GM10266 (cell line): ENCODE measurements at regions not wholly inside any gene's neighbourhood (a gene's known extent, or its start where the extent isn't known, plus 50 kb on each side); places are given as distances from the start of the nearest gene placed in this dataset.

Experiments used
- DNase-seq: peaks from one replicate; pipeline ENCODE4 v3.0.0; 2012; ENCODE audit errors: extremely low spot score
- TF ChIP-seq, protein P1 (sequence below): IDR thresholded peaks from 2 replicates; pipeline ENCODE4 v1.5.1; 2012; ENCODE audit warnings: mild to moderate bottlenecking, low read depth; ENCODE audit not compliant: control insufficient read depth, insufficient read depth; ENCODE audit errors: missing control alignments

DNA sequence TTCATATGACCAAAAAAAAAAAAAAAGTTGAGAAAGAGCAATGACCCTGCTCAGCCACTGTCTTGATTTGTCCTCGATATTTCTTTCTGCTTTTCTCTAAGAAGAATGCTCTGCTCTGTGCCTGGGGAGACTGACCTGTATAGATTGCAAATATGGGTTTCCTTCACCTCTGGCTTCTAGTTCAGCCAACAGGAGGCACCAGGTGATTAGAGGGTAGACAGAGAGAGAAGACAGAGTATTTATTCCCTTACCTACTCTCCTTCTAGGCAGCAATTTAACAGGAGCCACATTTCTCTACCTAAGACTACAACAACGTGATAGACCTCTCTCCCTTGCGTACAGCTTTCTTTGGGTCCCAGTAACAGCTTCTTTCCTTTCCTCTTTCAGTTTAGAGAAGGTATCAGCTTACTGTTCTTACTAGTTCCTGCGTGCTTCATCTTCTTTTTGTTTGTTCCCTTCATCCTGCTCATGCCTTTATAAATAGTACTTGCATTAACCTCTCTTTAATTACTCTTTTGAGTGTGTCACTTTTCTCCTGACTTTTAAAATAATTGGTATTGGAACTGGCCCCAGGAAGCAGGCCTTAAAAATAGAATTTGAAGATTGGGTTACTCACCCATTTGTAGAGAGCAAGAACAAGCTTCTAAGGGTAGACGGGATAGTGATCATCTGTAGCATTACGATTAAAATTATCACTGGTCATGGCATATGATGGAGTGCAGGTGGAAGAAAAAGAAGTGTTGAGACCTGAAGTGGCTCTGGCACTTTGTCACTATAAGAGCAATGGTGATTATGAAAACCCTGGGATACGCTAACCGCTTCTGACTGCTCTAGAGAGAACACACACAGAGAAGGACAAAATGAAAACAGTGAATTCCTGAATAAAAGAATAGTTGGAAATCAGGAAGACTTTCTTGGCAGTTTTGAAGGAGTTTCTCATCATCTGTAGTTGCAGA lies 161.2 kb upstream of the FSTL4 start:
- TF ChIP-seq, protein P1, sequence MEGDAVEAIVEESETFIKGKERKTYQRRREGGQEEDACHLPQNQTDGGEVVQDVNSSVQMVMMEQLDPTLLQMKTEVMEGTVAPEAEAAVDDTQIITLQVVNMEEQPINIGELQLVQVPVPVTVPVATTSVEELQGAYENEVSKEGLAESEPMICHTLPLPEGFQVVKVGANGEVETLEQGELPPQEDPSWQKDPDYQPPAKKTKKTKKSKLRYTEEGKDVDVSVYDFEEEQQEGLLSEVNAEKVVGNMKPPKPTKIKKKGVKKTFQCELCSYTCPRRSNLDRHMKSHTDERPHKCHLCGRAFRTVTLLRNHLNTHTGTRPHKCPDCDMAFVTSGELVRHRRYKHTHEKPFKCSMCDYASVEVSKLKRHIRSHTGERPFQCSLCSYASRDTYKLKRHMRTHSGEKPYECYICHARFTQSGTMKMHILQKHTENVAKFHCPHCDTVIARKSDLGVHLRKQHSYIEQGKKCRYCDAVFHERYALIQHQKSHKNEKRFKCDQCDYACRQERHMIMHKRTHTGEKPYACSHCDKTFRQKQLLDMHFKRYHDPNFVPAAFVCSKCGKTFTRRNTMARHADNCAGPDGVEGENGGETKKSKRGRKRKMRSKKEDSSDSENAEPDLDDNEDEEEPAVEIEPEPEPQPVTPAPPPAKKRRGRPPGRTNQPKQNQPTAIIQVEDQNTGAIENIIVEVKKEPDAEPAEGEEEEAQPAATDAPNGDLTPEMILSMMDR, result peak; percentile 13
- DNase-seq, result no peak

DNA sequence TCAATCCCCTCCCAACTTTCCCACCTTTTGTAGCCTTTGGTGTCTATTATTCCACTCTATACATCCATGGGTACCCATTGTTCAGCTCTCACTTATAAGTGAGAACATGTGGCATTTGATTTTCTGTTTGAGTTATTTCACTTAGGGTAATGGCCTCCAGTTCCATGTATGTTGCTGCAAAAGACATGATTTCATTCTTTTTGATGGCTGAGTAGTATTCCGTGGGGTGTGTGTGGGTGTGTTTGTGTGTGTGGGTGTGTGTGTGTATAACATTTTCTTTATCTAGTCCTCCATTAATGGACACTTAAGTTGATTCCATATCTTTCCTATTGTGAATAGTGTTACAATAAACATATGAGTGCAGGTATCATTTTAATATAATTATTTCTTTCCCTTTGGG lies 157.5 kb upstream of the FSTL4 start:
- TF ChIP-seq, protein P1, result no peak
- DNase-seq, result no peak

DNA sequence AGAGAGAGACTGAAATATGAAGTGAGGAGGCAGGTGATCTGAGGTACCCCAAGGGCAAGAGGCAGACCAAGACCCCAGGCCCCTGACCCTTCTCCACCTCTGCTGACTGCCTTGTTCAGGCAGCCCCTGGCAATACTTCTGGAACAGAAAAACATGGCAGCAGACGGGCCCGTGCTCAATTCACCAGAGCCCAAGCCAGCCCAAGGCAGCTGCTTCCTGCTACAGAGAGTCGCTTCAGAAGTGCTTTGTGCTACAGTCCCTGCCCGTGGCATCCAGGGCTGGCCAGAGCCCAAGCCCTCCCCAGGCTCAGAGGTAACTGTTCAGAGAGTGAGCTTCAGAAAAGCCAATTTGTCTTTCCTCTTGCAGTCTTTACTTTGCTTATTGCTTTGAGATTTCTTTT lies 151.4 kb upstream of the FSTL4 start:
- no peak for DNase-seq
- TF ChIP-seq, protein P1, result no peak

DNA sequence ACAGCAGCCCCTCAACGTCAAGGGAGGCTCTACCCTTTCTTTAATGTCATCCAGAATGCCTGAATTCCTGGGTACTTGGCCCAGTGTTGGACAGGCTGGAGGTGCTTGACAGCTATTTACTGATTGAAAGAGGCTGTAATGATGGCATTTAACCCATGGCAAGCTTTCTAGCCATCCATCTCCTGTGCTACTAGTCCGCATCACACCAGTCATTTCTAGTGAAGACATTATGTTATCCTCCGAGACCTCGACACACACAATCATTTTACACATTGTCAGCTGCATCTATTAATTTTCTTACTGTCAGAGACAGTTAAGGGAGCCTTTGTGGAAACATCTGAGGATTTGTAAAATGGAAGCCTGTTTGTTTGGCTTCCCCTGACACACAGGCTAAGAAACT lies 149.3 kb upstream of the FSTL4 start:
- TF ChIP-seq, protein P1, result no peak
- DNase-seq, result no peak

DNA sequence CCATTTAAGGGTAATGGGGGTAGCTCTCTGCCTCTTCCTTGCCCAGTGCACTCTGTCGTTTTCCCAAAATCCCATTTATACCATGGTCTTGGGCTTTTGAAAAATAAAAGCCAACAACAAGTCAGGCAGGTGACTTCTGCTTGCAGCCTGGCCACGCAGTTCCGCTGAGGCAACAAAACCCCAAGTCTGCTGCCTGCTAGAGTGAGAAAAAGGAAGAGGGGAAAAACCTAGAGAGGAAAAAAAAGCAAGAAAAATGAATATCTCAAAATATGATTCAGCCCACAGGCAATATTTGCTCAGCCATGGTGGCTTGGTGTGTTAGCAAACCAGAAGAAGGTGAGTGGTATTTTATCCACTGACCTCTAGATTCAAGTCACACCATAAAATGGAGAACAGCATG lies 148.2 kb upstream of the FSTL4 start:
- TF ChIP-seq, protein P1, result no peak
- DNase-seq, result no peak

DNA sequence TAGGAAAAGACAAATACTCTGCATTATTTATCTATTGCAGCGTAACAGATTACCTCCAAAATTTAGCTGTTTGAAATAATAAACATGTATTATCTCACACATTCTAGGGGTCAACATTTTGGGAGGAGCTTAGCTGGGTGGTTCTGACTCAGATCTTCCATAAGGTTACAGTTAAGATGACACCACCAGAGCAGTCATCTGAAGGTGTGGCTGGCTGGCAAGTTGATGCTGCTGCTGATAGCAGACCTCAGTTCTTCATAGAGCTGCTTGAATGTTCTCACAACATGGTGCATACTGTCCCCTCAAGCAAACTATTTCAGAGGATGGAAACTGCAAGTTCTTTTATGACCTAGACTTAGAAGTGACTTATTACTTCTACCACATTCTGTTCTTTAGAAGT lies 146.3 kb upstream of the FSTL4 start:
- TF ChIP-seq, protein P1, result no peak

DNA sequence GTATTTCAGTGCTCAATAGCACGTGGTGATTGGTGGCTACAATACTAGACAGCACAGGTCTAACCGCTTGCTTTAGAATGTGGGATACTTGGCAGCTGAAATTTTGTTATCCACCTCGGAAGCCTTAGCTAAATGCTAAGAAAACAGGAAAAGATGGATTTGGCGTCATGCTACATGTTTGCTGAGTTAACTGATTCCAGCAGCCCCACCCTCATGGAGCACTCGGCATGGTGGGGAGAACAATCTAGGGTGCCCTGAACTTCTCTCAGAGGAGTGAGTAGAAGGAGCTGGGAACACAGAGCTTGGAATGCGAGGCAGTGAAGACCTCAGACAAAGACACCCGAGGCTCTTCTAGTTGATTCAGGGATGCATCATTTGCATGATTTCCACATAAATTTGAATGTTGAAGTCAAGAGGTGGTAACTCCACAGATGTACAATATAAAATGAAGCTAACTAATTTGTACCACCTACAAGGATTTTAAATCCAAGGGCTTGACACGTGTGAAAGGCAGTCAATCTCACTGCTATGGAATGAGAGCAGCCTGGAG lies 145.1 kb upstream of the FSTL4 start:
- DNase-seq, result no peak
- TF ChIP-seq, protein P1, result no peak

More for the DNA sequence above, 146.3 kb upstream of the FSTL4 start:
- no peak for DNase-seq
